Mesenteric fat pad (tissue), 1 donor: ENCODE measurements at regions not wholly inside any gene's neighbourhood (a gene's known extent, or its start where the extent isn't known, plus 50 kb on each side); places are given as distances from the start of the nearest gene placed in this dataset.

Experiments
- DNase-seq: peaks from one replicate; pipeline ENCODE4 v3.0.0-alpha.2; 2020; ENCODE audit warnings: low spot score
- donor health status: DM: yes; HTN: yes; CAD: no.

GRCh38 chr6:165987483-165988301 lies 180.0 kb downstream of the TBXT start:
- no peak for DNase-seq

GRCh38 chr6:165986914-165987482 lies 180.7 kb downstream of the TBXT start:
- DNase-seq: no peak

DNA sequence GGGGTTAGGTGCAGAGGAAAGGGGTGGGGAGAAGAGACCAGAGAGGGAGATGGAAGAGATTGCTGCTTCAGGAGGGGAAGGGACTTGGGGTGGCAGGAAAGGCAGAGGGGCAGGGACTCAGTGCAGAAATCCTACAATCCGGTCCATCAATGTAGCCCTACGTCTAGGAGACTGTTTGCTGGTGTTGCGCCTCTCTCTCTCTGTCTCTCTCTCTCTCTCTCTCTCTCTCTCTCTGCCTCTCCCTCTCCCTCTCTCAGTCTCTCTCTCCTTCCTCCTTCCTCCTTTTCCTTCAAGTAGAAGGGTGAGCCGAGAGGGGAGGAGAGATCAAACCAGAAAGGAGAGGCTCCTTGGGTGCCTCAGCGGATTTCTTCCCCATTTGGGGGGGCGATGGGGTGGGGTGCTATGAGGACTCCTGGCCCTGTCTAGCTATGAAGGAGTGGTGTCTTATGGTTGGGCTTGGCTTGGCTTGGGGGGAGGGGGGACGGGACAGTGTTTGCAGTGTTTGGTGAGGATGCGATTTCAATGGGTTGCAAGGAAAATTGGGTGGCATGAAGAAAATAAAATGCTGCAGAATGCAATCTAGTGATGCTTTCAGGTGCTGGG lies 181.2 kb downstream of the TBXT start:
- no peak for DNase-seq

GRCh38 chr6:165985806-165986299 lies 181.8 kb downstream of the TBXT start:
- no peak for DNase-seq

GRCh38 chr6:165985281-165985805 lies 182.3 kb downstream of the TBXT start:
- no peak for DNase-seq

DNA sequence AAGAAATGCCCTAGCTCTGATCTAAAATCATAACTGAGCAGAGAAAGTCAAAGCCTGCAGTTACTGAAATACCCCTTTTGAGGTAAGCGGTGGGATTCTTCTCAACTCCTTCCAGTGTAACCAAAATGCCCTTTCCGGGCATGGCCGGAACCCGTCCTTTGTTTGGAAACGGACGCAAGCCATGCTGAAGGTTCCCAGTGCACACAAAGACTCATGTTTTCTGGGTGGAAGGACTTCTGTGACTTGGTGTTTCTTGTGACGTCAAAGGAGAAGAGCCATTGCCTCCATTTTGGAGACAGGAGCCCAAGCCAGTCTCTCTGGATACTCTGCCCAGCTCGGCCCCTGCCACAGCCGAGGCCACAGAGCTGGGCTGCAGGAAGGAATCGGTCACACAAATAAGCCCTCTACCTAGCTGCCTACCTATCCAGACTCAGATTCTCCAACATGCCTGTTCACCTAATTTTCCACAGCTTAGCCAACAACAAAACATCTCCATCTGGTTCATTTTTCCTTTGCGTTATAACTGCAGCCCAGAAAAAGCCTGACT lies 182.8 kb downstream of the TBXT start:
- DNase-seq: no peak

DNA sequence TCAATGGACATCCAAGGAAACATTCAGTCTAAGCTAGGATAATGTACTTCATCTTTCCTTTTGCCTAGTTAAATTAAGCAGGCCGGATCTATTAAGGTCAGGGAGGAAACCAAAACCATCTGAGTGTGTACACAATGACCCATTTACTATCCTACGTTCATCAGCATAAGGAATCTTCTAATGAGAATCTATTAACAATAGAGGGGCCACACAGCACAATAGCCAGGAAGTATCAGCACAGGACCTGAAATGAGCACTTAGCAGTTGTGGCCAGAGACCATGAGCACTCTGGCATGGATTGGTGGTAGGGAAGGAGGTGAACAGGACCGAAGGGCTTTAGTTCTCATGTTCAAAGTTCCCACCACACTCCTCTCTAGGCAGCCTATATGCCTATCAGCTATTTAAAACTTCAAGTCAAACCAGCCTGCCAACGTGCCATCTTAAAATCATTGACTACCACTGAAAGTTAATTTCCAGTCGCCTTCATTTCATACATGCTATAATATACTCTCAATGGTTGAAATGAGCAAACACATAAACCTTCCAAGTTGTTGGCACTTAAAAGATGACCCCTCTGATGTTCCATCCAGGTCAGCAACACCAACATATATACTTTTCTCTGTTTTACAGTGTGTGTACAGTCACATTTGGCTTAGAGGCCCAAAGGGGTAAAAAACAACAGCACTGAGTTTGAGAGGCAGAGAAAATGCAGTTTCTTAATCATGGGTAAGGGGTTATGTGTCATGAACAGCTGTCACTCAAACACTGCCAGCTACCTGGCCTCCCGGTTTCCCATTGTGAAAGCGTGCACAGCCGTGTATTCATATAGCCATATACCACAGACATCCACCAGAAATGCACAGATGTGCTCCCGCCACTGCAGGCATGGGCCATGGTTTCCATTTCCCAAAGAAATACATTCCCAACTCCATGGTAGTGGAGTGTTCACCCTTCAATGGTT lies 184.3 kb downstream of the TBXT start:
- DNase-seq: no peak

GRCh38 chr6:165978476-165978875 lies 189.2 kb downstream of the TBXT start:
- no peak for DNase-seq

DNA sequence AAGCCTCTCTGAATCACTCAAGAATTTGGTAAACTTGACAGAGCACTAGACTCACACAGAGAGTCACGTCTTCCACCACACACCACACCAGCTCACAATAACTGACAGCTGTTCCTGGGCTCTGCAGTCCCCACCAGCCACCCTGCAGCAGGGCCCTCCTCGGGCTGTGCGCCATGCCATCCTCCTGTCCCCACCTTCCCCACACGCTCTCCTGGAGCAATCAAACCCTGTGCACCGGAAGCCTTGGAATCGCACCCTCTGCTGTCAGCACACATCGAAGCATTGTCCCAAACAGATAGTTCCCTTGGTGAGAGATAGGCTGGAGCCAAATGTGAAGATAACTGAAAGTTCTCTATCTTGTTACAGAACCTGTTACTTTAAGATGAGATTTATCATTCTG lies 191.0 kb downstream of the TBXT start:
- no peak for DNase-seq

DNA sequence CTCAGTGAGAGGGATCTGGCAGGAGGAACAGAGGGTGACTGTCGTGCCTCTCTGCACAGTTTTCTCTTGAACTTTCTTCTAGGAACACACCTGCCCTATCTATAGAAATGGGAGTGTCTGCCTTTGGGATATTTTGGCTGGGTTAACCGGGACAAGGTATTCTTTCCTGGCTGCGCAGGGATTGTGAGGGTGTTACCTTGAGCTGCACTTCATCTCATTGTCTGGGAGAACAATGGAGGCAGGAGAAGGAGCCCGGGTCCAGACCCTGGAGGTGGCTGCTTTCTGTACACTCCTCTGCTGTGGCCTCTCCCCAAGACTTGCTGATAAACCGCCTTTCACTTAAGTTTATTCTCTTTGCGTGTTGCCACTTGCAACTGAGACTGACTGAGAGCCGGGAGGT lies 192.8 kb downstream of the TBXT start:
- no peak for DNase-seq

DNA sequence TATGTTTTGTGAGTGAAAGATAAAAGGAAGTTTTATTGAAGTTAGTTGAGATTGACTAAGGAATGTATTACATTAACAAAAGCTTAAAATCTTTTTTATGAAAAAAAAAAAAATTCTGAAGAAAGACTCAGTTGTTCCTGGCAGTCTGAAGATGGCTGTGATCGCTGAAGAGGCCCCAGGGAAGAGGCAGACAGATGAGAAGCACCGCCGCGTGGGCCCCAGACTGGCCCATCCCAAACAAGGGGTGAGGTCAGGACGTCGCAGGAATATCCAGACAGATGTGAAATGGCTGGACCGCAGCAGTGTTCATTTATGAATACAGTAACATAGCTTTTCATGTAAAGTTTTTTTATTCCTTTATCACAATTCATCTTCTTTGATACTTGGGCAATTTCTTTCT lies 194.2 kb downstream of the TBXT start:
- no peak for DNase-seq

- DNase-seq: no peak
Observed at GRCh38 chr6:165972139-165972802, 195.4 kb downstream of the TBXT start.

GRCh38 chr6:165971202-165971601 lies 196.4 kb downstream of the TBXT start:
- no peak for DNase-seq

DNA sequence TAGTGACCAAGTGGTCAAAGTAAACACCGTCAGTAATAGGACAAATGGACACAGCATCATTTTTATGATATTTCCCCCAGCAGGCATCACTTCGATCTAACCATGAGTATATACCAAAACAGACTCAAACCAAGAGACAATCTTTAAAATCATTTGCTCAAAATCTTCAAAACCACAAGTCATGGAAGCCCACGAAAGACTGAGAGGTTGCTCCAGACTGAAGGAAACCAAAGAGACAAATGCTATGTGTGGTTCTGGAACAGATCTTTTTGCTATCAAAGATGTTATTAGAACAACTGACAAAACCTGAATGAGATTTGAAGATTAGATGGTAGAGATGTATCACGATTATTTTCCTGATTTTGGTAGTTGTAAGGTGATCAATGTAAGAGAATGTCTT lies 197.7 kb downstream of the TBXT start:
- no peak for DNase-seq

DNA sequence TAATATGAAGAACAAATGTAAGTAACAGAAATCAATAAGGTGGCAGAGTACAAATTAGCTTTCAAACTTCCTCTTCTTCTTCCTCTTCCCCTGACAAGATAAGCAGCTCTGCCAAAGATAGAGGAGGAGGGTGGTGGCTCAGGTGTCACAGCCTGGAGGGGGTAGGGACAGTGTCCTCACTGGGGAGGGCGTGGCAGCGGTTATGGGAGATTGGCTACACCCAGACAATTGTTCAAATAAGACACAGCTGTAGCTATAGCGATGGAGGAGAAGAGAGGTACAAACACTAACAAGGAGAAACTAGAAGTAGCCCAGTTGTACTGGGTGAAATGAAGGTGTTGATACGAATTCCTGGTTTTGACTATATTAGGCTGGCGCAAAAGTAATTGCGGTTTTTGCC lies 198.5 kb downstream of the TBXT start:
- DNase-seq: no peak

DNA sequence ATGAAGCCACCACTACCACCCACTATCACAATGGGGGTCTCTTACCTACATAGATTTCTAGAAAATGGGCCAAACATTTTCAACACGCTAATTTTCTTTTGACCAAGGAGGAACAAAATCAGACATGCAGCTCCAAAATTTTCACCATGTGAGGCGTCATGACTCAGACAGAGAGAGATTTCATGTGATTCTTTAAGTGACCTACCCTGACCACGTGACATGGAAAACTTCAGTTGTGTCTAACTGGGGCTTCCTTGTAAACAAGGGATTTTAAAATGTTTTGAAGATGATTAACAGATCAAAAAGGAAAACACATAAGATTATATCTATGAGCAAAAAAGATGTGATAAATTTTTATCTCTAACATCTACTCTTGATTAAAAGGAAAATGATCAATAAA lies 199.2 kb downstream of the TBXT start:
- DNase-seq: no peak

GRCh38 chr6:165967810-165968407 lies 199.7 kb downstream of the TBXT start:
- no peak for DNase-seq

DNA sequence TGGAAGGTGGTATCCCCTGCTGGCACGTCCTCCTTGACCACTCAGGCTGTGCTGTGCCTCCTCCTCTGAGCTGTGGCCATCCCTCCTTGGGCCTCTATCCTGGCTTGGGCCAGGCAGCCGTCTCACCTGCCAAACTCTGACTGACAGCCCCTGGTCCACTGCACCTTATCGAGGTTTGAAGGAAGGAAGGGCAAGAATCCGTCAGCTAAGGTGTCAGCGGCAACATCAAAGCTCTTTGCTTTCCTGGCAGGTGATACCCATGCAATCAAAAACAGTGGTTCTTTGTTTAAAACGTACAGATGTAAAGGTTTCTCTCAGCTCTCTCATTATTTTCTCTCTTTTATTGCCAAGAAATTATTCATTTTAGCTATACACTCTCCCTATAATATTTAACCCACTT lies 203.9 kb downstream of the TBXT start:
- no peak for DNase-seq

GRCh38 chr6:165962366-165962765 lies 205.3 kb downstream of the TBXT start:
- no peak for DNase-seq

DNA sequence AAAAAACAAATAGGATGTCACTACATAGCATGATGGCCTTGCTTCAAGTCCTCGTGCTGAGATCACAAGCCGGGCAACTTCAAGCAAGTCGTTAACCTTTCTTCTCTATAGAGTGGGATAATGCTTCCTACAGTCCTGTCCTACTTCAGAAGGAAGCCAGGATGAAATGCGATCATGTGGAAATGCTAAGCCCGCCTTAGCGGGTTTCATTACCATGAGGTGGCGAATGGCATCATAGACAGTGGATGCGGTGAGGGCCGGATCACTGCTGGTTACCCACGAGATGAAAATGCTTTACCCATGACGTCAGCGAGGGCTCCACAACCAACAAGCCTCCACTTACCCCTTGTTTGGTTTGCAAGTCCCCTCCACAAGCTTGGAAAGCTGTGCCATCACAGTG lies 206.4 kb downstream of the TBXT start:
- no peak for DNase-seq
